ENCODE measurements at regions not wholly inside any gene's neighbourhood (a gene's known extent, or its start where the extent isn't known, plus 50 kb on each side); places are given as distances from the start of the nearest gene placed in this dataset.

- no peaks in the 10 kb centered on the region for H3K36me3 ChIP-seq
Measured at GRCh38 chr1:106232128-106232527, 824.3 kb upstream of the PRMT6 start.

DNA sequence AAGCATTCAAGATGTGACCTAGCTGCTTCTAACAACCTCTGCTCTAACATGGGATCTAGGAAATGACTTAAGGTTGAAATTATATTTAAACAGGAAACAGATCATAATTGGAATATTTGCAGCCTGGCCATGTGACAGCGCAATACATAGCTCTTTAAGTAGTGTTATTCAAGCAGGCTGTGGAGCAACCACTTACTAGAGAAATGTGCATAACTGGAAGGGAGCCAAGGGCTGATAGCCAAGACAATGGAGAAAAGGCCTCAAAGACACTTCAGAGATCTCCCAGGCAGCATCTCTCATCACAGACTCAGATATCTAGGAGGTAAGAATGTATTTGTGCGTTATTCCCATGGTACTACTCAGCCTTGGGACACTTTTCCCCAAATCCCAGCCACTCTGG is 823.0 kb upstream of the PRMT6 start:
- Histone ChIP-seq H3K4me3 (no peak overlapping the region), H3K9me3 (replicated peaks in 1 of 11) (no peaks in the 10 kb centered on the region), H3K4me2 (no peak overlapping the region), H3K36me3 (no peaks in the 10 kb centered on the region), H3K4me1 (no peaks in the 10 kb centered on the region), H3K27ac (no peak overlapping the region), H4K20me1 (no peaks in the 10 kb centered on the region), H3K27me3 (no peaks in the 10 kb centered on the region), H3K9ac (no peak overlapping the region)
- no peak for TF ChIP-seq Cebpa-rat (IDR thresholded peaks at IDR 0.05)

More at GRCh38 chr1:106232128-106232527, 824.3 kb upstream of the PRMT6 start:
- no peak for TF ChIP-seq Cebpa-rat (IDR thresholded peaks at IDR 0.05)
- Histone ChIP-seq H3K4me2 (no peak overlapping the region), H3K4me3 (no peak overlapping the region), H3K27me3 (no peaks in the 10 kb centered on the region), H4K20me1 (no peaks in the 10 kb centered on the region), H3K27ac (no peak overlapping the region), H3K9me3 (replicated peaks in 1 of 11) (no peaks in the 10 kb centered on the region), H3K4me1 (no peaks in the 10 kb centered on the region), H3K9ac (no peak overlapping the region)

DNA sequence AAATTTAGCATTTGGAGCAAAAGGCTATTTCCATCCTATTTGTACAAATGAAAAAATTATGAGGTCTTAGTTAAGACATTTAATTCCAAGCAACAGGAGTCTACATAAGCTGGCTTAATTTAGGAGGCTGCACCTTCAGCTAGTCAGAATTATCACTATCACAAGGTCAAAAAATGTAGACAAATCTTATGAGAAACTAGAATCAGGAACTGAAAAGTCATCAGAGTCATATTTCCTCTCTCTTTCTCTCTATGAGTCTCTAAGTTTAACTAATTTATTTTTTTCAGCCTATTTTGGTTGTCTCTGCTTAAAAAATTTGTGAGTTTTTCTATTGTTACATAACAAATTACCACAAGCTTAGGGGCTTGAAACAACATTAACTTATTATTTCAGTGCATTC is 807.1 kb upstream of the PRMT6 start:
- peaks cover 0 to 4% (median 0%) of the 10 kb centered on the region in 10 experiments; a peak in 1 of 20 replicates for H3K4me1 ChIP-seq
- no peak overlapping the region for H3K9ac ChIP-seq
- no peak overlapping the region for H3K4me2 ChIP-seq
- TF ChIP-seq Cebpa-rat (IDR thresholded peaks at IDR 0.05), result no peak
- no peaks in the 10 kb centered on the region for H3K27me3 ChIP-seq
- no peak overlapping the region for H3K4me3 ChIP-seq
- no peaks in the 10 kb centered on the region for H4K20me1 ChIP-seq
- H3K9me3 ChIP-seq (replicated peaks in 1 of 11), result no peaks in the 10 kb centered on the region
- H3K36me3 ChIP-seq, result no peaks in the 10 kb centered on the region
- no peak overlapping the region for H3K27ac ChIP-seq

DNA sequence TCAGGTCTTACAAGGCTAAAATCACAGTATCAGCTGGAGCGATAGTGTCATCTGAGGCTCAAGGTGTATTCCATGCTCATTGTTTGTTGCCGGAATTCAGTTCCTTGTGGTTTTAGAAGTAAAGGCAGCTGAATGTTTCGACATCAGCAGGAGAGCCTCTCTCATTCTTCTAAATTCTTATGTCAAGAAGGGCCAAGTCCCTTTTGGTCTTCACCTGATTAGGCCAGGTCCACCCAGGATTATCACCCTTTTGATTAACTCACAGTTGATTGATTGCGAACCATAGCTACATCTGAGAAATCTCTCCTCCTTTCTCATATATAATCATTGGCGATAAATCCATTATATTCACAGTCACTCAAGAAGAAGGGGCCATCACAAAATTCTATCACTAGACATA is 806.7 kb upstream of the PRMT6 start:
- Histone ChIP-seq H3K9ac (no peak overlapping the region), H3K9me3 (replicated peaks in 1 of 11) (no peaks in the 10 kb centered on the region), H3K27me3 (no peaks in the 10 kb centered on the region), H3K4me3 (no peak overlapping the region), H3K4me2 (no peak overlapping the region), H3K27ac (no peak overlapping the region), H3K4me1 (peaks cover 0 to 4% (median 0%) of the 10 kb centered on the region in 10 experiments; a peak in 1 of 20 replicates), H4K20me1 (no peaks in the 10 kb centered on the region), H3K36me3 (no peaks in the 10 kb centered on the region)
- TF ChIP-seq Cebpa-rat (IDR thresholded peaks at IDR 0.05), result no peak

DNA sequence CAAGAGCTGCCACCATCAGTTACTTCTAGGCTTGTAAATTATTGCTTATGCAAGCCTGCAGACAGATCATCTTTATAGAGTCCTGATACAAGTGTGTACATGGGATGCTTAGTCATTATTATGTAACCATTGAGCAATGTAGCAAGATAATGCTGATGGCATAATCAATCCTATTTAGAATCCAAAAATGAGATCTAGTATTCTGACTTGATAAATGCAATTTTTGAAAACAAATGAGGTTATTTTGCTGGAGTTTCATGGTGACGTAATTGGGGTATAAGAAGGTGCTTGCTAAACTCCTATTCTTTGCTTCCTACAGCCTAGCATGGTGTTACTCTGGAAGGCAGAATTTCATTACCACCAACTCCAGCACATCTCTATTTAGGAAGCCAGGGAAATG is 801.7 kb upstream of the PRMT6 start:
- no peak overlapping the region for H3K4me2 ChIP-seq
- no peak overlapping the region for H3K4me3 ChIP-seq
- no peaks in the 10 kb centered on the region for H4K20me1 ChIP-seq
- no peaks in the 10 kb centered on the region for H3K36me3 ChIP-seq
- no peaks in the 10 kb centered on the region for H3K27me3 ChIP-seq
- no peak overlapping the region for H3K9ac ChIP-seq
- 0 out of 22 replicates have a peak, but pooled peaks cover 0 to 8% (median 0%) of the 10 kb centered on the region in 11 experiments for H3K9me3 ChIP-seq (replicated peaks in 1 of 11)
- H3K27ac ChIP-seq, result no peak overlapping the region
- TF ChIP-seq Cebpa-rat (IDR thresholded peaks at IDR 0.05), result no peak
- no peaks in the 10 kb centered on the region for H3K4me1 ChIP-seq

- no peaks in the 10 kb centered on the region for H3K27me3 ChIP-seq
- H3K36me3 ChIP-seq, result no peaks in the 10 kb centered on the region
- H3K9me3 ChIP-seq (replicated peaks in 1 of 11), result peaks cover 0 to 4% (median 0%) of the 10 kb centered on the region in 11 experiments; a peak in 2 of 22 replicates
- no peak for TF ChIP-seq Cebpa-rat (IDR thresholded peaks at IDR 0.05)
- H3K27ac ChIP-seq, result no peak overlapping the region
- H3K9ac ChIP-seq, result no peak overlapping the region
- no peaks in the 10 kb centered on the region for H4K20me1 ChIP-seq
- H3K4me1 ChIP-seq, result no peaks in the 10 kb centered on the region
- no peak overlapping the region for H3K4me3 ChIP-seq
- no peak overlapping the region for H3K4me2 ChIP-seq
Measured at GRCh38 chr1:106266786-106267185, 789.7 kb upstream of the PRMT6 start.

- H4K20me1 ChIP-seq, result no peaks in the 10 kb centered on the region
- no peaks in the 10 kb centered on the region for H3K36me3 ChIP-seq
- H3K9ac ChIP-seq, result no peak overlapping the region
- H3K4me3 ChIP-seq, result no peak overlapping the region
- no peaks in the 10 kb centered on the region for H3K27me3 ChIP-seq
- H3K4me2 ChIP-seq, result no peak overlapping the region
- no peak overlapping the region for H3K27ac ChIP-seq
- peaks cover 0 to 4% (median 0%) of the 10 kb centered on the region in 11 experiments; a peak in 2 of 22 replicates for H3K9me3 ChIP-seq (replicated peaks in 1 of 11)
- TF ChIP-seq Cebpa-rat (IDR thresholded peaks at IDR 0.05), result no peak
- no peaks in the 10 kb centered on the region for H3K4me1 ChIP-seq
Measured at GRCh38 chr1:106268070-106268469, 788.4 kb upstream of the PRMT6 start.

GRCh38 chr1:106276871-106277270 is 779.6 kb upstream of the PRMT6 start:
- Histone ChIP-seq H4K20me1 (no peaks in the 10 kb centered on the region), H3K4me2 (no peak overlapping the region), H3K27ac (no peak overlapping the region), H3K4me1 (no peaks in the 10 kb centered on the region), H3K9me3 (replicated peaks in 1 of 11) (no peaks in the 10 kb centered on the region), H3K9ac (no peak overlapping the region), H3K36me3 (no peaks in the 10 kb centered on the region), H3K4me3 (no peak overlapping the region), H3K27me3 (no peaks in the 10 kb centered on the region)
- TF ChIP-seq Cebpa-rat (IDR thresholded peaks at IDR 0.05), result no peak

- no peaks in the 10 kb centered on the region for H3K36me3 ChIP-seq
- H3K27ac ChIP-seq, result no peak overlapping the region
Measured at GRCh38 chr1:106277786-106278185, 778.7 kb upstream of the PRMT6 start.

GRCh38 chr1:106278716-106279115 is 777.8 kb upstream of the PRMT6 start:
- Histone ChIP-seq H4K20me1 (no peaks in the 10 kb centered on the region), H3K4me3 (no peak overlapping the region), H3K36me3 (no peaks in the 10 kb centered on the region), H3K9ac (no peak overlapping the region), H3K4me2 (no peak overlapping the region), H3K27ac (no peak overlapping the region), H3K4me1 (no peaks in the 10 kb centered on the region), H3K27me3 (no peaks in the 10 kb centered on the region), H3K9me3 (replicated peaks in 1 of 11) (no peaks in the 10 kb centered on the region)
- no peak for TF ChIP-seq Cebpa-rat (IDR thresholded peaks at IDR 0.05)

More at GRCh38 chr1:106277786-106278185, 778.7 kb upstream of the PRMT6 start:
- H4K20me1 ChIP-seq, result no peaks in the 10 kb centered on the region
- H3K9ac ChIP-seq, result no peak overlapping the region
- no peaks in the 10 kb centered on the region for H3K27me3 ChIP-seq
- H3K4me1 ChIP-seq, result no peaks in the 10 kb centered on the region
- H3K4me3 ChIP-seq, result no peak overlapping the region
- TF ChIP-seq Cebpa-rat (IDR thresholded peaks at IDR 0.05), result no peak
- H3K4me2 ChIP-seq, result no peak overlapping the region
- no peaks in the 10 kb centered on the region for H3K9me3 ChIP-seq (replicated peaks in 1 of 11)
